Natural killer cell (primary cell): ENCODE measurements at regions not wholly inside any gene's neighbourhood (a gene's known extent, or its start where the extent isn't known, plus 50 kb on each side); places are given as distances from the start of the nearest gene placed in this dataset.

Experiments used
- ATAC-seq, 3 donors: fragments of 150-1000 bp in 2 of 3; fragments of 200-7000 bp in 1 of 3; cut with Tn5 transposase; 1 replicate in 1 of 3; 2 replicates in 2 of 3; pipeline ENCODE4 v1.10.0; 2021; ENCODE audit warnings: mild to moderate bottlenecking in 2 of 3, moderate library complexity in 2 of 3
- DNase-seq, 2 donors: peaks; one replicate each; pipeline versions ENCODE4 v3.0.0 to v3.0.0-alpha.2; 2013 to 2021; ENCODE audit warnings: mixed read lengths in 1 of 2
- H3K27ac ChIP-seq: one replicate; pipeline ENCODE4 v1.5.1; 2013; ENCODE audit warnings: mild to moderate bottlenecking, low read length
- H3K27me3 ChIP-seq: one replicate; pipeline ENCODE4 v1.6.1; 2013; ENCODE audit warnings: low read length; ENCODE audit not compliant: control insufficient read depth, insufficient read depth
- H3K36me3 ChIP-seq: one replicate; pipeline ENCODE4 v1.6.1; 2013; ENCODE audit warnings: low read length; ENCODE audit not compliant: control insufficient read depth, insufficient read depth
- H3K4me1 ChIP-seq: one replicate; pipeline ENCODE4 v1.6.1; 2013; ENCODE audit warnings: low read length; ENCODE audit not compliant: control insufficient read depth, insufficient read depth
- H3K4me3 ChIP-seq: one replicate; pipeline ENCODE4 v1.5.1; 2013; ENCODE audit warnings: low read length
- H3K9me3 ChIP-seq: one replicate; pipeline ENCODE4 v1.6.1; 2013; ENCODE audit warnings: low read length; ENCODE audit not compliant: control insufficient read depth, insufficient read depth
- H3K27ac Mint-ChIP-seq, 2 donors: one replicate each; pipeline ENCODE4 v1.8.0; 2022; ENCODE audit warnings: mild to moderate bottlenecking in 2 of 2, mixed read lengths in 2 of 2, moderate library complexity in 1 of 2
- H3K27me3 Mint-ChIP-seq, 2 donors: one replicate each; pipeline ENCODE4 v1.8.0; 2022; ENCODE audit warnings: low read depth in 2 of 2, mixed read lengths in 2 of 2
- H3K36me3 Mint-ChIP-seq: one replicate; pipeline ENCODE4 v1.8.0; 2022; ENCODE audit warnings: mixed read lengths
- H3K4me1 Mint-ChIP-seq, 2 donors: one replicate each; pipeline ENCODE4 v1.8.0; 2022; ENCODE audit warnings: mixed read lengths in 2 of 2
- H3K4me3 Mint-ChIP-seq: one replicate; pipeline ENCODE4 v1.8.0; 2022; ENCODE audit warnings: mild to moderate bottlenecking, moderate library complexity, mixed read lengths
- H3K9me3 Mint-ChIP-seq, 2 donors: one replicate each; pipeline ENCODE4 v1.8.0; 2022; ENCODE audit warnings: mixed read lengths in 2 of 2
- WGBS: methylation state at CpG from one replicate; pipeline ENCODE4 v1.1.7; 2013; ENCODE audit warnings: missing lambda C conversion rate; ENCODE audit not compliant: insufficient coverage; 5-methylcytosine and 5-hydroxymethylcytosine counted together
- intact Hi-C: fragments of 100-400 bp; cut with micrococcal nuclease; formaldehyde crosslinking; loops from one replicate; pipeline ENCODE4 v1.14.2; 2022
- TF ChIP-seq, protein P1 (sequence below): fragments of 200-600 bp; IDR thresholded peaks from one replicate; pipeline ENCODE4 v1.8.0; 2022; ENCODE audit warnings: antibody characterized with exemption

DNA sequence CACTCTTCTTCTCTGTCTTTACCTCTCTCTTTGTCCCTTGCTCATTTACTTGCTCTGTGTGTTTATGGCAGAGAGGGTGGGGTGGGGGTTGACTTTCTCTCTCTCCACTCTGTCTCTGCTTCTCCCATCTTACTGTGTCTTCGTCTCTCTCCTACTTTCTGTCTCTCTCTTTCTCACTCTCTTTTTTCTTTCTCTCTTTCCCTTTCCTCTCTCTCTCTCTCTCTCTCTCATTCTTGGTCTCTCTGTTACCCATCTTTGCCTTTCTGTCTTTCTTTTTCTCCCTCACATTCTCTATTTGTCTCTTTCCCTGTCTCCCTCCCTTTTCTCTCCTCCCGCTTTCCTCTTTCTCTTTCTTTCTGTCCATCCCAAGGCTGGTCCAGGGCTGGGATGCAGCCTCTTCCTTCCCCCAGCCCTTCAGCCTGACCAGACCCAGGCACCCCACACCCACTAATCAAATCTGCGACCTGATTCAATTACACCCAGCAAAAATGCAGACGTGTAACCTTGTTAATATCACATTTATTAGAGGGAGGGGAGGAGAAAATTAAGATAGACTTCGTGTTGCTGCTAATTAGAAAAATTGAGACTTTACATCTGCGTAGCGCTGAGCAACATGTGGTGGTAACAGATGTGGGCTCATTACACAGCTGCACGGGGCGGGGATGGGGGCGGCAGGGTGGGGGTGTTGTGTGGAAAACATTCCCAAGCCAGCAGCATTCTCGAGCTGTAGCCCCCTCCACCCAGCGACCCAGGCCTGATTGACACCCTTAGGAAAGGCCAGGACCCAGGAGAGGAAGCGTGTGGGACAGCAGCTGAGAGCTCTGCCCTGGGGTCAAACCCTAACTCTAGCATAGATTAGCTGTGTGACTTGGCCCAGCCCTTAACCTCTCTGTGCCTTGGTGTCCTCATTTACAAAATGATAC, 124.9 kb upstream of the MAFB start:
- intact Hi-C loops: no loop called here
- TF ChIP-seq, protein P1, sequence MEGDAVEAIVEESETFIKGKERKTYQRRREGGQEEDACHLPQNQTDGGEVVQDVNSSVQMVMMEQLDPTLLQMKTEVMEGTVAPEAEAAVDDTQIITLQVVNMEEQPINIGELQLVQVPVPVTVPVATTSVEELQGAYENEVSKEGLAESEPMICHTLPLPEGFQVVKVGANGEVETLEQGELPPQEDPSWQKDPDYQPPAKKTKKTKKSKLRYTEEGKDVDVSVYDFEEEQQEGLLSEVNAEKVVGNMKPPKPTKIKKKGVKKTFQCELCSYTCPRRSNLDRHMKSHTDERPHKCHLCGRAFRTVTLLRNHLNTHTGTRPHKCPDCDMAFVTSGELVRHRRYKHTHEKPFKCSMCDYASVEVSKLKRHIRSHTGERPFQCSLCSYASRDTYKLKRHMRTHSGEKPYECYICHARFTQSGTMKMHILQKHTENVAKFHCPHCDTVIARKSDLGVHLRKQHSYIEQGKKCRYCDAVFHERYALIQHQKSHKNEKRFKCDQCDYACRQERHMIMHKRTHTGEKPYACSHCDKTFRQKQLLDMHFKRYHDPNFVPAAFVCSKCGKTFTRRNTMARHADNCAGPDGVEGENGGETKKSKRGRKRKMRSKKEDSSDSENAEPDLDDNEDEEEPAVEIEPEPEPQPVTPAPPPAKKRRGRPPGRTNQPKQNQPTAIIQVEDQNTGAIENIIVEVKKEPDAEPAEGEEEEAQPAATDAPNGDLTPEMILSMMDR: no peak
- Mint-ChIP-seq H3K4me1 (no peaks in the 10 kb centered on the region), H3K27ac (no peak overlapping the region), H3K9me3 (peaks cover 0 to 4% of the 10 kb centered on the region in 2 donors), H3K27me3 (peaks cover 0 to 5% of the 10 kb centered on the region in 2 donors), H3K4me3 (no peak overlapping the region), H3K36me3 (peaks cover 4% of the 10 kb centered on the region)
- no peaks in the 10 kb centered on the region for H3K4me1 ChIP-seq
- WGBS: 80% methylated on average over 11 of the region's 13 CpGs
- no peaks in the 10 kb centered on the region for H3K9me3 ChIP-seq
- no peaks in the 10 kb centered on the region for H3K27me3 ChIP-seq
- no peak for DNase-seq
- no peak for ATAC-seq
- no peak overlapping the region for H3K4me3 ChIP-seq
- no peak overlapping the region for H3K27ac ChIP-seq
- no peaks in the 10 kb centered on the region for H3K36me3 ChIP-seq

DNA sequence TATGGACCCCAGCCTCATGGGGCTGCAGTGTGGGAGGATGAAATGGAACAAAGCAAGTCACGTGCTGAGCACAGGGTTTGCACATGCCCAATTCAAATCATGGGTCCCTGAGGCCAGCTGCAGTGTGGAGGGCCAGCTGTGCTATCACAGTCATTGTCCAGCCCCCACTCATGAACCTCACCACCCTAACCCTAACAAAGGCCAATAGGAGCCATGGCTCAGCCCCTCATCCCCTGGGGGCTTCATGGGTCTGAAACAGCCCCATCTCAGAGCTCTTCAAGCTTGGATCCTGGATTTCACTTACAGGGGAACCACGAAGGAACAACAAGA, 125.6 kb upstream of the MAFB start:
- H3K27me3 Mint-ChIP-seq: peaks cover 0 to 5% of the 10 kb centered on the region in 2 donors
- TF ChIP-seq, protein P1: no peak
- Histone ChIP-seq H3K4me3 (no peak overlapping the region), H3K27me3 (no peaks in the 10 kb centered on the region), H3K27ac (no peak overlapping the region), H3K9me3 (no peaks in the 10 kb centered on the region), H3K36me3 (no peaks in the 10 kb centered on the region), H3K4me1 (no peaks in the 10 kb centered on the region)
- ATAC-seq (no peak), DNase-seq (no peak)
- H3K9me3 Mint-ChIP-seq: peaks cover 0 to 4% of the 10 kb centered on the region in 2 donors
- intact Hi-C loops: no loop called here
- WGBS: 64% methylated on average over 2 of the region's 2 CpGs
- H3K4me1 Mint-ChIP-seq: no peaks in the 10 kb centered on the region
- no peak overlapping the region for H3K4me3 Mint-ChIP-seq
- no peak overlapping the region for H3K27ac Mint-ChIP-seq
- peaks cover 4% of the 10 kb centered on the region for H3K36me3 Mint-ChIP-seq

DNA sequence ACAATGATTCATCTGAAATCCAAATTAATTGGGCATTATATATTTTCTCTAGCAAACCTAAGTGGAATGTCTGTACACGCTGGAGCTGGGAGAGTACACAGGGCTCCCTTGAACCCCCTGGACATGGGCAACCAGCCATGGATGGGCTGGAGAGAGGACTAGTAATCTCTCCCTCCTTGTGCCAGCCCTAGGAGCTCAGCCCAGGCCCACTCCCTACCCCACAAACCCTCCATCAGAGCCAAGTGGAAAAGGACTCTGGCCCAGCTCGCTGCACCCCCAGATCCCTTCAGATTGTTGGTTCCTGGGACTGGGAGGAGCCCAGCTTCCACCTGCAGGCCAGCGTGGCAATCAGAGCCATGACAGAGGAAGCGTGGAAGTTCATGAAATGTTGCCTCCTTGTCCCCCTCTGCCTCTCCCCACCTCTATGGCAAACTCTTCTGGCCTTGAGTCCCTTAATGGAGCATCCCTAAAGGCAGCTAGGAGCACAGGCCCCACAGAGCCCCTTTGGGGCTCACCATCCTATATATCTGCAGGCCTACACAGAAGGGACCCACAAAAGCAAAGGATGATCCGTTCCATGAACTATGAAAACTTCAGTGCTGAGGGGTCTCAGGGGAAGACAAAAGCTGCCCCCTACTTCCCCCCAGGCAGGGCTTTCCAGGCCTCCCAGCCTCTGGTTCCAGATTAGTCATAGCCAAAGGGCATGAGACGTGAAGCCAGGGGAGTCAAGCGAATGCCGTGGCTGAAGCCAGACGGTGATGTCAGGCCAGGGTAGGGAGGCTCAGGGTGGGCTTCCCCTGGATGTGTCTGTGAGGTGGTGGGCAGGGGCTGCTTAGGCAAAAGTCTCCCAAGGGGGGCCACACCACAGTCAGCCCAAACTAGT, 126.4 kb upstream of the MAFB start:
- peaks cover 0 to 4% of the 10 kb centered on the region in 2 donors for H3K9me3 Mint-ChIP-seq
- Histone ChIP-seq H3K27me3 (no peaks in the 10 kb centered on the region), H3K4me3 (no peak overlapping the region), H3K27ac (no peak overlapping the region), H3K36me3 (no peaks in the 10 kb centered on the region), H3K4me1 (no peaks in the 10 kb centered on the region), H3K9me3 (no peaks in the 10 kb centered on the region)
- TF ChIP-seq, protein P1: no peak
- H3K4me1 Mint-ChIP-seq: no peaks in the 10 kb centered on the region
- peaks cover 4% of the 10 kb centered on the region for H3K36me3 Mint-ChIP-seq
- intact Hi-C loops: no loop called here
- ATAC-seq (no peak), DNase-seq (no peak)
- peaks cover 0 to 5% of the 10 kb centered on the region in 2 donors for H3K27me3 Mint-ChIP-seq
- H3K27ac Mint-ChIP-seq: no peak overlapping the region
- WGBS: 88% methylated on average over 9 of the region's 9 CpGs
- H3K4me3 Mint-ChIP-seq: no peak overlapping the region
